H1 (cell line): ENCODE measurements at regions not wholly inside any gene's neighbourhood (a gene's known extent, or its start where the extent isn't known, plus 50 kb on each side); places are given as distances from the start of the nearest gene placed in this dataset.

Experiments used
- CREB1 ChIP-seq: IDR thresholded peaks from 2 replicates; pipeline ENCODE4 v1.6.1; 2012; ENCODE audit warnings: inconsistent platforms
- MAFK ChIP-seq: IDR thresholded peaks from 2 replicates; pipeline ENCODE4 v1.6.1; 2012; ENCODE audit warnings: low read depth, mild to moderate bottlenecking, improper control_type of control experiment, low read length
- POLR2AphosphoS5 ChIP-seq: IDR thresholded peaks from 2 replicates; pipeline ENCODE4 v1.6.1; 2011; ENCODE audit warnings: low read depth, low read length
- TF ChIP-seq, protein P1 (sequence below): IDR thresholded peaks from 2 replicates; pipeline ENCODE4 v1.6.1; 2012; ENCODE audit warnings: inconsistent platforms
- TF ChIP-seq, protein P2 (sequence below), 3 experiments: IDR thresholded peaks; 1 replicate in 2 of 3; 2 replicates in 1 of 3; pipeline versions ENCODE4 v1.5.1 to v1.6.1; 2011; ENCODE audit warnings: low read length in 3 of 3, mild to moderate bottlenecking in 3 of 3, inconsistent platforms in 2 of 3, low read depth in 1 of 3, moderate library complexity in 1 of 3; ENCODE audit not compliant: insufficient read depth in 1 of 3; ENCODE audit errors: control extremely low read depth in 1 of 3

DNA sequence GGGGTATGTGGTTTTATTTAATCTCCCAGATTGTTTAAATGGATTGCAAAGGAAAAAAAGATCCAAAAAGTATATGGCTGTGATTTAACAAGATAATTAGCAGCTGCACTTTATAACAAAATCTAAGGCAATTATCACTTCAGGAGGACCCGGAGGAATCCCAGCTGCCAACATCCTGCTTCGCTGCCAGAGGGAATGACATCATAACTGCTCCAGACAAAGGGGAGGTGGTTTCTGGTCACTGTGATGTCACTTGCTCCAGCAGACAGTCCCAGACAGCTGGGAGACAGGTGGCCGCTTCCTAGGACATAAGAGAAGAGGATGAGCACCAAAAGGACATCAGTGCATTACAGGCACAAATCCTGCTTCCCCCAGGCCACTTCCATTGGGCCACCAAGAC lies 371.0 kb downstream of the BCOR start:
- TF ChIP-seq, protein P1, sequence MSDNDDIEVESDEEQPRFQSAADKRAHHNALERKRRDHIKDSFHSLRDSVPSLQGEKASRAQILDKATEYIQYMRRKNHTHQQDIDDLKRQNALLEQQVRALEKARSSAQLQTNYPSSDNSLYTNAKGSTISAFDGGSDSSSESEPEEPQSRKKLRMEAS = no peak
- TF ChIP-seq MAFK (no peak), POLR2AphosphoS5 (no peak), CREB1 (no peak)
- TF ChIP-seq, protein P2, sequence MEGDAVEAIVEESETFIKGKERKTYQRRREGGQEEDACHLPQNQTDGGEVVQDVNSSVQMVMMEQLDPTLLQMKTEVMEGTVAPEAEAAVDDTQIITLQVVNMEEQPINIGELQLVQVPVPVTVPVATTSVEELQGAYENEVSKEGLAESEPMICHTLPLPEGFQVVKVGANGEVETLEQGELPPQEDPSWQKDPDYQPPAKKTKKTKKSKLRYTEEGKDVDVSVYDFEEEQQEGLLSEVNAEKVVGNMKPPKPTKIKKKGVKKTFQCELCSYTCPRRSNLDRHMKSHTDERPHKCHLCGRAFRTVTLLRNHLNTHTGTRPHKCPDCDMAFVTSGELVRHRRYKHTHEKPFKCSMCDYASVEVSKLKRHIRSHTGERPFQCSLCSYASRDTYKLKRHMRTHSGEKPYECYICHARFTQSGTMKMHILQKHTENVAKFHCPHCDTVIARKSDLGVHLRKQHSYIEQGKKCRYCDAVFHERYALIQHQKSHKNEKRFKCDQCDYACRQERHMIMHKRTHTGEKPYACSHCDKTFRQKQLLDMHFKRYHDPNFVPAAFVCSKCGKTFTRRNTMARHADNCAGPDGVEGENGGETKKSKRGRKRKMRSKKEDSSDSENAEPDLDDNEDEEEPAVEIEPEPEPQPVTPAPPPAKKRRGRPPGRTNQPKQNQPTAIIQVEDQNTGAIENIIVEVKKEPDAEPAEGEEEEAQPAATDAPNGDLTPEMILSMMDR (IDR thresholded peaks at IDR 0.05; ENCODE audit: control extremely low read depth in 1 of 3, insufficient read depth in 1 of 3, low read depth in 1 of 3, low read length in 3 of 3) = no peak
